Osteoblast (primary cell): ENCODE measurements at regions not wholly inside any gene's neighbourhood (a gene's known extent, or its start where the extent isn't known, plus 50 kb on each side); places are given as distances from the start of the nearest gene placed in this dataset.

ENCODE experiments used
- DNase-seq: peaks from one replicate; pipeline ENCODE4 v3.0.0; 2011; ENCODE audit warnings: low spot score, mixed read lengths; ENCODE audit not compliant: insufficient read length; ENCODE audit errors: missing footprints
- H2AFZ ChIP-seq: 2 replicates; pipeline ENCODE4 v1.6.0; 2011; ENCODE audit warnings: mild to moderate bottlenecking, low read length
- H3K27ac ChIP-seq: 2 replicates; pipeline ENCODE4 v1.5.1; 2011; ENCODE audit warnings: mild to moderate bottlenecking, low read depth, low read length, moderate library complexity
- H3K27me3 ChIP-seq: 2 replicates; pipeline ENCODE4 v1.6.0; 2012; ENCODE audit warnings: mild to moderate bottlenecking, control low read depth, inconsistent platforms, low read length, moderate library complexity; ENCODE audit not compliant: insufficient read depth
- H3K36me3 ChIP-seq: 2 replicates; pipeline ENCODE4 v1.5.1; 2011; ENCODE audit warnings: mild to moderate bottlenecking, low read length, control low read depth, moderate library complexity; ENCODE audit not compliant: insufficient read depth
- H3K4me1 ChIP-seq: 2 replicates; pipeline ENCODE4 v1.5.1; 2011; ENCODE audit warnings: mild to moderate bottlenecking, low read length, control low read depth, moderate library complexity; ENCODE audit not compliant: insufficient read depth
- H3K4me2 ChIP-seq: 2 replicates; pipeline ENCODE4 v1.6.0; 2011; ENCODE audit warnings: mild to moderate bottlenecking, low read length; ENCODE audit not compliant: insufficient read depth
- H3K4me3 ChIP-seq: fragments of 200-600 bp; sonication (generic); 3 replicates; pipeline ENCODE4 v1.5.1; 2012; ENCODE audit warnings: mild to moderate bottlenecking, low read length, inconsistent platforms; ENCODE audit not compliant: insufficient read depth
- H3K79me2 ChIP-seq: 2 replicates; pipeline ENCODE4 v1.6.0; 2012; ENCODE audit warnings: mild to moderate bottlenecking, low read length, control low read depth, inconsistent platforms; ENCODE audit not compliant: insufficient read depth
- H3K9me3 ChIP-seq: 2 replicates; pipeline ENCODE4 v1.5.1; 2011; ENCODE audit warnings: low read depth, low read length, control low read depth
- H4K20me1 ChIP-seq: 2 replicates; pipeline ENCODE4 v1.6.0; 2012; ENCODE audit warnings: mild to moderate bottlenecking, low read length, control low read depth; ENCODE audit not compliant: insufficient read depth
- CTCF ChIP-seq: IDR thresholded peaks from 2 replicates; pipeline ENCODE4 v1.5.1; 2011; ENCODE audit warnings: mild to moderate bottlenecking, low read depth, low read length, moderate library complexity; ENCODE audit errors: extremely low read depth

DNA sequence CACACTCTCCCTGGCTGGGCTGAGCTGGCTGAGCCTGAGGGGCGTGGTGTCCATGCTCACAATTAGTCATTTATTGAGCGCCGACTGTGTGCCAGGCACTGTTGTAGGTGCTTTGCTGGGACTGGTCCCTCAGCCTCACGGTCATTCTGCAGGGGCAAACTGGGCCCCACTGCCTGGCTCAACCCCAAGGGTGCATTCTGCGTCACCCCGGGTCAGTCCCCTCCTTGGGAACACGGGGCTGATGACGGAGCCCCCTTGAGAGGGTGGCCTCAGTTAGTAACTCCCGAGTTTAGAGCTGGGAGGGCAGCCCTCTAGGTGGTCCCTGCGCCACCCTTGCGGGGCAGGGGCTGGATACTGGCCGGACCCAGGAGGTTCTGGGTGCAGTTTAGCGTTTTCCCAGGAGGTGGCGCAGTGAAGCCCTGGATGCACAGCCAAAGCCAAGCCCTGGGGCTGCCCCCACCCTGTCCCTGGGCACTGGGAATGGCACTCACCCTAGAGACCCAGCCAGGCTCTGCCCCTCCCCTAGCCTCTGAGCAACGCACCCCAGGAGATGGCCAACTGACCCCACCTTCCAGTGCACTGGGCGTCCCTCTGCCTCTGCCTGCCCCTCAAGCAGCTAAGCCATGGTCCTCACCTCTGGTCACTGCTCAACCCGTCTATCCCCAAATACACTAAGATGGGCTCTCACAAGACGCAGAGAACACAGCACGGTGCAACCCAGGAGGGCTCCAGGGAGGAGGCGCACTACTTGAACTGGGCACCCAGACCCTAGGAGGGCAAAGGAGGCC lies 243.2 kb upstream of the GSE1 start:
- Histone ChIP-seq H3K4me2 (peak overlapping the region; percentile 50), H3K27ac (peak overlapping the region; percentile 59), H3K27me3 (no peaks in the 10 kb centered on the region), H3K4me3 (no peak overlapping the region), H3K9me3 (no peaks in the 10 kb centered on the region), H4K20me1 (peaks cover 3% of the 10 kb centered on the region), H3K79me2 (peaks cover 8% of the 10 kb centered on the region), H2AFZ (peak overlapping the region; percentile 31), H3K36me3 (no peaks in the 10 kb centered on the region), H3K4me1 (peaks cover 35% of the 10 kb centered on the region)
- DNase-seq, result peak; percentile 97
- TF ChIP-seq CTCF, result peak; percentile 74

- no peaks in the 10 kb centered on the region for H3K27me3 ChIP-seq
- TF ChIP-seq CTCF, result no peak
- DNase-seq, result no peak
- H3K27ac ChIP-seq, result peak overlapping the region; percentile 59
- H3K4me2 ChIP-seq, result peak overlapping the region; percentile 50
- H4K20me1 ChIP-seq, result peaks cover 3% of the 10 kb centered on the region
- peaks cover 8% of the 10 kb centered on the region for H3K79me2 ChIP-seq
- peaks cover 33% of the 10 kb centered on the region for H3K4me1 ChIP-seq
- peak overlapping the region; percentile 65 for H3K4me3 ChIP-seq
- no peaks in the 10 kb centered on the region for H3K9me3 ChIP-seq
- H3K36me3 ChIP-seq, result no peaks in the 10 kb centered on the region
- peak overlapping the region; percentile 62 for H2AFZ ChIP-seq
Measured at GRCh38 chr16:85370543-85370880, 242.6 kb upstream of the GSE1 start.

DNA sequence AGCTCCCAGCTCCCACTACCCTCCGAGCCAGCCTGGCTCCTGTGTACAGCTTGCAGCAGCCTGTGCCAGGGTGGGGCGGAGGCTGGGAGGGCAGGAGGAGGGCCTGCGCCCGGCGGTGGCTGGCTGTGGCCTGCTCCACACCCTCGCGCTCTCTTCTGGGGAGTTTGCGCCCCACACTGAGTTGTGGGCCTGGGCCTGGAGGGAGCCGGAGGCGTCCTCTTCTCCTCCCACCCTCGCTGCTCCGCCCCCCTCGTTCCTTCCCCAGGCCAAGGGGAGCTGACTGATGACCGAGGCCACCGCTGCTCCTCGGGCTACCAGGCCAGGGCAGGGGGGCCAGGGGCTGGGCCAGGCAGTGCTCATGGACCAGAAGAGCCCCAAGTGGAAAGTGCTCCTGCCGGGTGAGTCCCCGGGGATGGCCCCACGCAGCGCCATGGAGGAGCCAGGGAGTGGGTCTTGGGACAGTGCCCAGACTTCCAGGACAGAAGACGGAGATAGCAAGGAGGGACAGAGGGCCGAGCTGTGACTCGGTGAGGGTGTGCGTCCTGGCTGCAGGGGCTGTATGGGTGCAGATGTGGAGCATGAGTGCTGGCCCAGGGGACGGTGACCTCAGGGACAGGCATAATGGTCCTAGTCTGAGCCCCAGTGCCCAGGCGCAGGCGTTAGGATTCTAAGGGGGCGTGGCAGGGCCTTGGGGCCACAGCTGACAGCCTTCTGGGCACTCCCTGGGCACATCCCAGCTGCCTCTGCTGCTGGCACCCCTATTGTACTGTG lies 242.1 kb upstream of the GSE1 start:
- DNase-seq, result peak; percentile 95
- peaks cover 3% of the 10 kb centered on the region for H4K20me1 ChIP-seq
- H2AFZ ChIP-seq, result peak overlapping the region; percentile 62
- no peaks in the 10 kb centered on the region for H3K9me3 ChIP-seq
- no peaks in the 10 kb centered on the region for H3K27me3 ChIP-seq
- H3K4me2 ChIP-seq, result peak overlapping the region; percentile 50
- H3K79me2 ChIP-seq, result peaks cover 8% of the 10 kb centered on the region
- no peaks in the 10 kb centered on the region for H3K36me3 ChIP-seq
- peak overlapping the region; percentile 65 for H3K4me3 ChIP-seq
- TF ChIP-seq CTCF, result no peak
- H3K27ac ChIP-seq, result peak overlapping the region; percentile 59
- H3K4me1 ChIP-seq, result peaks cover 36% of the 10 kb centered on the region

DNA sequence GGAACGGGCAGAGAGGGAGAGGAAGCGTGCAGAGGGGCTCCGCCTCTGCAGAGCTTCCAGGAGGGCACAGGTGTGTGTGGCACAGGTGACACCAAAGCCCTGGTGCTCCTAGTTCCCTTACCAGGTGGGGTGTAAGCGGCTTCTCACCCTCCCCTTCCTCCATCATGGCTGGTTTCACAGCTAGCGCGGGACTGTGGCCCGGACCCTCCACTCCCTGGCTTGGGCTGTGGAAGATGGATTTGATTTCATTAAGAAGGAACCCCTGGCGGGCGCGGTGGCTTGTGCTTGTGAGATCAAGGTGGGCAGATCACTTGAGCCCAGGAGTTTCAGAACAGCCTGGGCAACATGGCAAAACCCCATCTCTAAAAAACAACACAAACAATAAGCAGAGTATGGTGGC lies 241.2 kb upstream of the GSE1 start:
- H3K4me2 ChIP-seq, result peak overlapping the region; percentile 50

More for the DNA sequence above, 241.2 kb upstream of the GSE1 start:
- H2AFZ ChIP-seq, result no peak overlapping the region
- no peak overlapping the region for H3K4me3 ChIP-seq
- no peaks in the 10 kb centered on the region for H3K36me3 ChIP-seq
- H3K27me3 ChIP-seq, result no peaks in the 10 kb centered on the region
- no peak for TF ChIP-seq CTCF
- H3K79me2 ChIP-seq, result peaks cover 8% of the 10 kb centered on the region
- peaks cover 44% of the 10 kb centered on the region for H3K4me1 ChIP-seq
- peaks cover 4% of the 10 kb centered on the region for H4K20me1 ChIP-seq
- H3K9me3 ChIP-seq, result no peaks in the 10 kb centered on the region
- H3K27ac ChIP-seq, result peak overlapping the region; percentile 63
- no peak for DNase-seq
